ENCODE measurements at regions not wholly inside any gene's neighbourhood (a gene's known extent, or its start where the extent isn't known, plus 50 kb on each side); places are given as distances from the start of the nearest gene placed in this dataset.

GRCh38 chr14:98133806-98134205 lies 1138.2 kb downstream of the BCL11B start:
- no peak for TF ChIP-seq POLR2A (IDR thresholded peaks at IDR 0.05; ENCODE audit: low read depth)
- TF ChIP-seq, protein P1, sequence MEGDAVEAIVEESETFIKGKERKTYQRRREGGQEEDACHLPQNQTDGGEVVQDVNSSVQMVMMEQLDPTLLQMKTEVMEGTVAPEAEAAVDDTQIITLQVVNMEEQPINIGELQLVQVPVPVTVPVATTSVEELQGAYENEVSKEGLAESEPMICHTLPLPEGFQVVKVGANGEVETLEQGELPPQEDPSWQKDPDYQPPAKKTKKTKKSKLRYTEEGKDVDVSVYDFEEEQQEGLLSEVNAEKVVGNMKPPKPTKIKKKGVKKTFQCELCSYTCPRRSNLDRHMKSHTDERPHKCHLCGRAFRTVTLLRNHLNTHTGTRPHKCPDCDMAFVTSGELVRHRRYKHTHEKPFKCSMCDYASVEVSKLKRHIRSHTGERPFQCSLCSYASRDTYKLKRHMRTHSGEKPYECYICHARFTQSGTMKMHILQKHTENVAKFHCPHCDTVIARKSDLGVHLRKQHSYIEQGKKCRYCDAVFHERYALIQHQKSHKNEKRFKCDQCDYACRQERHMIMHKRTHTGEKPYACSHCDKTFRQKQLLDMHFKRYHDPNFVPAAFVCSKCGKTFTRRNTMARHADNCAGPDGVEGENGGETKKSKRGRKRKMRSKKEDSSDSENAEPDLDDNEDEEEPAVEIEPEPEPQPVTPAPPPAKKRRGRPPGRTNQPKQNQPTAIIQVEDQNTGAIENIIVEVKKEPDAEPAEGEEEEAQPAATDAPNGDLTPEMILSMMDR (IDR thresholded peaks at IDR 0.05), result no peak
